GM23338 (cell line): ENCODE measurements at regions not wholly inside any gene's neighbourhood (a gene's known extent, or its start where the extent isn't known, plus 50 kb on each side); places are given as distances from the start of the nearest gene placed in this dataset.

Experiments
- CREB1 ChIP-seq: fragments of 250-450 bp; sonication (Bioruptor Pico); IDR thresholded peaks from 2 replicates; pipeline ENCODE4 v1.5.0; 2020; ENCODE audit warnings: low read depth, mild to moderate bottlenecking, moderate library complexity
- CTCF ChIP-seq, 2 experiments: fragments of 200-600 bp in 1 of 2; sonication (generic) in 1 of 2; conservative IDR thresholded peaks; 2 replicates each; pipeline versions ENCODE4 v1.5.1 to v1.6.1; 2016 to 2017; ENCODE audit warnings: antibody characterized with exemption in 2 of 2, low read depth in 2 of 2, mild to moderate bottlenecking in 2 of 2, moderate library complexity in 1 of 2
- EZH2 ChIP-seq: fragments of 200-600 bp; sonication (generic); IDR thresholded peaks from one replicate; pipeline ENCODE4 v1.8.0; 2017; ENCODE audit warnings: antibody characterized with exemption, mild to moderate bottlenecking, low read depth; ENCODE audit not compliant: unreplicated experiment
- EZH2phosphoT487 ChIP-seq: fragments of 200-600 bp; sonication (generic); IDR thresholded peaks from one replicate; pipeline ENCODE4 v1.8.1; 2018; ENCODE audit warnings: antibody characterized with exemption; ENCODE audit not compliant: unreplicated experiment
- JUNB ChIP-seq: IDR thresholded peaks from one replicate; pipeline ENCODE4 v1.6.1; 2016; ENCODE audit warnings: antibody characterized with exemption; ENCODE audit not compliant: unreplicated experiment
- POLR2AphosphoS5 ChIP-seq: IDR thresholded peaks from 2 replicates; pipeline ENCODE4 v1.6.1; 2016; ENCODE audit warnings: antibody characterized with exemption, low read depth
- ZNF114 ChIP-seq: fragments of 250-450 bp; sonication (Bioruptor Pico); IDR thresholded peaks from 2 replicates; pipeline ENCODE4 v1.5.0; 2020; ENCODE audit warnings: mild to moderate bottlenecking, moderate library complexity
- TF ChIP-seq, protein P1 (sequence below): IDR thresholded peaks from 2 replicates; pipeline ENCODE4 v1.6.1; 2016; ENCODE audit warnings: antibody characterized with exemption
- TF ChIP-seq, protein P2 (sequence below): IDR thresholded peaks from one replicate; pipeline ENCODE4 v1.6.1; 2018; ENCODE audit warnings: antibody characterized with exemption; ENCODE audit not compliant: unreplicated experiment
- TF ChIP-seq, protein P3 (sequence below): fragments of 250-450 bp; sonication (Bioruptor Pico); IDR thresholded peaks from 2 replicates; pipeline ENCODE4 v1.5.0; 2020; ENCODE audit warnings: mild to moderate bottlenecking, moderate library complexity

DNA sequence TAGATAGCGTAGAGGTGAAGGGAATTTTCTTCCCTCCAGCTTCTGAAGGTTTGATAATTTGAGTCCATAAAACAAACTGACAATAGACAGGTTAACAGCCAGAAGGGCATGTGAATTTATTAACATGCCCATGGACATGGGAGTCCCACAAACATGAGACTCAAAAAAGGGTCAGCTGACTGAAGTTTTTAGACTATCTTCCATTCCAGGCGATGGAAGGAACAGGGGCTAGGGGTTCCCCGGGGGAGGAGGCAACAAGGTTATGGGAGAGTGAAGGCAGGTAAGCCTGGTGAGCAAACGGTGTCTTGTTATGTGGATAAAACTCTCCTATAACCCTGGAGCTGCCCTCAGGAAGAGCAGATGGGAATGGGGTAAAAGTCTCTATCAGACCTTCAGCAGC, 81.5 kb upstream of the SORBS2 start:
- TF ChIP-seq CTCF (conservative IDR thresholded peaks at IDR 0.05; ENCODE audit: low read depth in 2 of 2): no peak
- TF ChIP-seq EZH2phosphoT487: no peak
- TF ChIP-seq EZH2: no peak
- TF ChIP-seq CREB1 (CRISPR knock-in tag): no peak
- TF ChIP-seq, protein P1, sequence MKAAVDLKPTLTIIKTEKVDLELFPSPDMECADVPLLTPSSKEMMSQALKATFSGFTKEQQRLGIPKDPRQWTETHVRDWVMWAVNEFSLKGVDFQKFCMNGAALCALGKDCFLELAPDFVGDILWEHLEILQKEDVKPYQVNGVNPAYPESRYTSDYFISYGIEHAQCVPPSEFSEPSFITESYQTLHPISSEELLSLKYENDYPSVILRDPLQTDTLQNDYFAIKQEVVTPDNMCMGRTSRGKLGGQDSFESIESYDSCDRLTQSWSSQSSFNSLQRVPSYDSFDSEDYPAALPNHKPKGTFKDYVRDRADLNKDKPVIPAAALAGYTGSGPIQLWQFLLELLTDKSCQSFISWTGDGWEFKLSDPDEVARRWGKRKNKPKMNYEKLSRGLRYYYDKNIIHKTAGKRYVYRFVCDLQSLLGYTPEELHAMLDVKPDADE: no peak
- no peak for TF ChIP-seq POLR2AphosphoS5
- TF ChIP-seq, protein P2, sequence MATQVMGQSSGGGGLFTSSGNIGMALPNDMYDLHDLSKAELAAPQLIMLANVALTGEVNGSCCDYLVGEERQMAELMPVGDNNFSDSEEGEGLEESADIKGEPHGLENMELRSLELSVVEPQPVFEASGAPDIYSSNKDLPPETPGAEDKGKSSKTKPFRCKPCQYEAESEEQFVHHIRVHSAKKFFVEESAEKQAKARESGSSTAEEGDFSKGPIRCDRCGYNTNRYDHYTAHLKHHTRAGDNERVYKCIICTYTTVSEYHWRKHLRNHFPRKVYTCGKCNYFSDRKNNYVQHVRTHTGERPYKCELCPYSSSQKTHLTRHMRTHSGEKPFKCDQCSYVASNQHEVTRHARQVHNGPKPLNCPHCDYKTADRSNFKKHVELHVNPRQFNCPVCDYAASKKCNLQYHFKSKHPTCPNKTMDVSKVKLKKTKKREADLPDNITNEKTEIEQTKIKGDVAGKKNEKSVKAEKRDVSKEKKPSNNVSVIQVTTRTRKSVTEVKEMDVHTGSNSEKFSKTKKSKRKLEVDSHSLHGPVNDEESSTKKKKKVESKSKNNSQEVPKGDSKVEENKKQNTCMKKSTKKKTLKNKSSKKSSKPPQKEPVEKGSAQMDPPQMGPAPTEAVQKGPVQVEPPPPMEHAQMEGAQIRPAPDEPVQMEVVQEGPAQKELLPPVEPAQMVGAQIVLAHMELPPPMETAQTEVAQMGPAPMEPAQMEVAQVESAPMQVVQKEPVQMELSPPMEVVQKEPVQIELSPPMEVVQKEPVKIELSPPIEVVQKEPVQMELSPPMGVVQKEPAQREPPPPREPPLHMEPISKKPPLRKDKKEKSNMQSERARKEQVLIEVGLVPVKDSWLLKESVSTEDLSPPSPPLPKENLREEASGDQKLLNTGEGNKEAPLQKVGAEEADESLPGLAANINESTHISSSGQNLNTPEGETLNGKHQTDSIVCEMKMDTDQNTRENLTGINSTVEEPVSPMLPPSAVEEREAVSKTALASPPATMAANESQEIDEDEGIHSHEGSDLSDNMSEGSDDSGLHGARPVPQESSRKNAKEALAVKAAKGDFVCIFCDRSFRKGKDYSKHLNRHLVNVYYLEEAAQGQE: no peak
- TF ChIP-seq JUNB: no peak
- TF ChIP-seq, protein P3, sequence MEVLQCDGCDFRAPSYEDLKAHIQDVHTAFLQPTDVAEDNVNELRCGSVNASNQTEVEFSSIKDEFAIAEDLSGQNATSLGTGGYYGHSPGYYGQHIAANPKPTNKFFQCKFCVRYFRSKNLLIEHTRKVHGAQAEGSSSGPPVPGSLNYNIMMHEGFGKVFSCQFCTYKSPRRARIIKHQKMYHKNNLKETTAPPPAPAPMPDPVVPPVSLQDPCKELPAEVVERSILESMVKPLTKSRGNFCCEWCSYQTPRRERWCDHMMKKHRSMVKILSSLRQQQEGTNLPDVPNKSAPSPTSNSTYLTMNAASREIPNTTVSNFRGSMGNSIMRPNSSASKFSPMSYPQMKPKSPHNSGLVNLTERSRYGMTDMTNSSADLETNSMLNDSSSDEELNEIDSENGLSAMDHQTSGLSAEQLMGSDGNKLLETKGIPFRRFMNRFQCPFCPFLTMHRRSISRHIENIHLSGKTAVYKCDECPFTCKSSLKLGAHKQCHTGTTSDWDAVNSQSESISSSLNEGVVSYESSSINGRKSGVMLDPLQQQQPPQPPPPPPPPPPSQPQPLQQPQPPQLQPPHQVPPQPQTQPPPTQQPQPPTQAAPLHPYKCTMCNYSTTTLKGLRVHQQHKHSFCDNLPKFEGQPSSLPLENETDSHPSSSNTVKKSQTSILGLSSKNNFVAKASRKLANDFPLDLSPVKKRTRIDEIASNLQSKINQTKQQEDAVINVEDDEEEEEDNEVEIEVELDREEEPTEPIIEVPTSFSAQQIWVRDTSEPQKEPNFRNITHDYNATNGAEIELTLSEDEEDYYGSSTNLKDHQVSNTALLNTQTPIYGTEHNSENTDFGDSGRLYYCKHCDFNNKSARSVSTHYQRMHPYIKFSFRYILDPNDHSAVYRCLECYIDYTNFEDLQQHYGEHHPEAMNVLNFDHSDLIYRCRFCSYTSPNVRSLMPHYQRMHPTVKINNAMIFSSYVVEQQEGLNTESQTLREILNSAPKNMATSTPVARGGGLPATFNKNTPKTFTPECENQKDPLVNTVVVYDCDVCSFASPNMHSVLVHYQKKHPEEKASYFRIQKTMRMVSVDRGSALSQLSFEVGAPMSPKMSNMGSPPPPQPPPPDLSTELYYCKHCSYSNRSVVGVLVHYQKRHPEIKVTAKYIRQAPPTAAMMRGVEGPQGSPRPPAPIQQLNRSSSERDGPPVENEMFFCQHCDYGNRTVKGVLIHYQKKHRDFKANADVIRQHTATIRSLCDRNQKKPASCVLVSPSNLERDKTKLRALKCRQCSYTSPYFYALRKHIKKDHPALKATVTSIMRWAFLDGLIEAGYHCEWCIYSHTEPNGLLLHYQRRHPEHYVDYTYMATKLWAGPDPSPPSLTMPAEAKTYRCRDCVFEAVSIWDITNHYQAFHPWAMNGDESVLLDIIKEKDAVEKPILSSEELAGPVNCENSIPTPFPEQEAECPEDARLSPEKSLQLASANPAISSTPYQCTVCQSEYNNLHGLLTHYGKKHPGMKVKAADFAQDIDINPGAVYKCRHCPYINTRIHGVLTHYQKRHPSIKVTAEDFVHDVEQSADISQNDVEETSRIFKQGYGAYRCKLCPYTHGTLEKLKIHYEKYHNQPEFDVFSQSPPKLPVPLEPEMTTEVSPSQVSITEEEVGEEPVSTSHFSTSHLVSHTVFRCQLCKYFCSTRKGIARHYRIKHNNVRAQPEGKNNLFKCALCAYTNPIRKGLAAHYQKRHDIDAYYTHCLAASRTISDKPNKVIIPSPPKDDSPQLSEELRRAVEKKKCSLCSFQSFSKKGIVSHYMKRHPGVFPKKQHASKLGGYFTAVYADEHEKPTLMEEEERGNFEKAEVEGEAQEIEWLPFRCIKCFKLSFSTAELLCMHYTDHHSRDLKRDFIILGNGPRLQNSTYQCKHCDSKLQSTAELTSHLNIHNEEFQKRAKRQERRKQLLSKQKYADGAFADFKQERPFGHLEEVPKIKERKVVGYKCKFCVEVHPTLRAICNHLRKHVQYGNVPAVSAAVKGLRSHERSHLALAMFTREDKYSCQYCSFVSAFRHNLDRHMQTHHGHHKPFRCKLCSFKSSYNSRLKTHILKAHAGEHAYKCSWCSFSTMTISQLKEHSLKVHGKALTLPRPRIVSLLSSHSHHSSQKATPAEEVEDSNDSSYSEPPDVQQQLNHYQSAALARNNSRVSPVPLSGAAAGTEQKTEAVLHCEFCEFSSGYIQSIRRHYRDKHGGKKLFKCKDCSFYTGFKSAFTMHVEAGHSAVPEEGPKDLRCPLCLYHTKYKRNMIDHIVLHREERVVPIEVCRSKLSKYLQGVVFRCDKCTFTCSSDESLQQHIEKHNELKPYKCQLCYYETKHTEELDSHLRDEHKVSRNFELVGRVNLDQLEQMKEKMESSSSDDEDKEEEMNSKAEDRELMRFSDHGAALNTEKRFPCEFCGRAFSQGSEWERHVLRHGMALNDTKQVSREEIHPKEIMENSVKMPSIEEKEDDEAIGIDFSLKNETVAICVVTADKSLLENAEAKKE (CRISPR knock-in tag): no peak
- TF ChIP-seq ZNF114: no peak
